HEK293 (cell line): ENCODE measurements at regions not wholly inside any gene's neighbourhood (a gene's known extent, or its start where the extent isn't known, plus 50 kb on each side); places are given as distances from the start of the nearest gene placed in this dataset.
"Not testable (repeated sequence)": the region's sequence is repeated elsewhere in the genome, so short reads cannot be mapped to it uniquely, and the experiment has no call there.

Experiments
- CTCF ChIA-PET: fragments of 350-600 bp; formaldehyde crosslinking; extraction: SDS; loops from one replicate; lab custom pipeline; 2021; ENCODE audit warnings: antibody characterized with exemption; lab: Yijun Ruan, JAX
- POLR2A ChIA-PET: fragments of 300-600 bp; formaldehyde crosslinking; extraction: SDS; loops from one replicate; lab custom pipeline; 2020; ENCODE audit warnings: antibody characterized with exemption, inconsistent platforms; lab: Yijun Ruan, JAX
- H3K27ac ChIP-seq: fragments of 200-500 bp; sonication (Bioruptor generic); 2 replicates; pipeline ENCODE4 v1.5.1; 2014; ENCODE audit warnings: low read depth, low read length, control low read depth, inconsistent platforms; ENCODE audit errors: extremely low read depth
- H3K36me3 ChIP-seq, 2 experiments: fragments of 200-500 bp in 1 of 2; sonication (Bioruptor generic) in 1 of 2; 1 replicate in 1 of 2; 2 replicates in 1 of 2; pipeline ENCODE4 v1.5.1; 2014 to 2017; ENCODE audit warnings: inconsistent platforms in 2 of 2, low read length in 2 of 2; ENCODE audit not compliant: control insufficient read depth in 2 of 2, insufficient read depth in 1 of 2
- H3K4me1 ChIP-seq: fragments of 200-500 bp; sonication (Bioruptor generic); 2 replicates; pipeline ENCODE4 v1.5.1; 2014; ENCODE audit warnings: mild to moderate bottlenecking, low read length, inconsistent platforms; ENCODE audit not compliant: control insufficient read depth, insufficient read depth
- H3K4me3 ChIP-seq: 2 replicates; pipeline ENCODE4 v1.5.1; 2011; ENCODE audit warnings: low read depth, mild to moderate bottlenecking, control low read depth, low read length, moderate library complexity
- H3K9me3 ChIP-seq: fragments of 200-500 bp; sonication (Bioruptor generic); 2 replicates; pipeline ENCODE4 v1.5.1; 2014; ENCODE audit warnings: low read depth, low read length, inconsistent platforms; ENCODE audit not compliant: control insufficient read depth, insufficient read depth
- HOXC10 ChIP-seq: sonication (generic); formaldehyde crosslinking; IDR thresholded peaks from 2 replicates; pipeline ENCODE4 v1.8.1; 2023; ENCODE audit warnings: mild to moderate bottlenecking, missing genetic modification reagents
- OSR2 ChIP-seq: fragments of 450-650 bp; formaldehyde crosslinking; IDR thresholded peaks from 2 replicates; pipeline ENCODE4 v1.5.1; 2016; ENCODE audit warnings: missing biosample characterization, missing genetic modification characterization
- PATZ1 ChIP-seq: fragments of 450-650 bp; formaldehyde crosslinking; IDR thresholded peaks from 2 replicates; pipeline ENCODE4 v1.5.1; 2016; ENCODE audit warnings: missing biosample characterization, missing genetic modification characterization
- PRDM10 ChIP-seq: fragments of 450-650 bp; formaldehyde crosslinking; IDR thresholded peaks from 2 replicates; pipeline ENCODE4 v1.5.1; 2016; ENCODE audit warnings: missing biosample characterization, missing genetic modification characterization
- RBAK ChIP-seq: fragments of 450-650 bp; formaldehyde crosslinking; IDR thresholded peaks from 2 replicates; pipeline ENCODE4 v1.5.1; 2016; ENCODE audit warnings: missing biosample characterization, missing genetic modification characterization
- SETDB1 ChIP-seq: IDR thresholded peaks from one replicate; pipeline ENCODE4 v1.6.1; 2017; ENCODE audit warnings: mild to moderate bottlenecking, low read length, moderate library complexity, mixed read lengths; ENCODE audit not compliant: insufficient read length
- SP7 ChIP-seq: fragments of 450-650 bp; formaldehyde crosslinking; IDR thresholded peaks from 2 replicates; pipeline ENCODE4 v1.5.1; 2016; ENCODE audit warnings: missing biosample characterization, missing genetic modification characterization
- ZBTB26 ChIP-seq: fragments of 450-650 bp; formaldehyde crosslinking; optimal IDR thresholded peaks from 2 replicates; pipeline ENCODE3; 2016; ENCODE audit warnings: missing biosample characterization, mild to moderate bottlenecking, missing genetic modification characterization
- ZEB2 ChIP-seq: fragments of 450-650 bp; formaldehyde crosslinking; IDR thresholded peaks from 2 replicates; pipeline ENCODE4 v1.5.1; 2016; ENCODE audit warnings: missing biosample characterization, missing genetic modification characterization
- ZNF18 ChIP-seq: fragments of 450-650 bp; formaldehyde crosslinking; IDR thresholded peaks from 2 replicates; pipeline ENCODE4 v1.5.1; 2016; ENCODE audit warnings: missing biosample characterization, missing genetic modification characterization
- ZNF248 ChIP-seq: fragments of 450-650 bp; formaldehyde crosslinking; IDR thresholded peaks from 2 replicates; pipeline ENCODE4 v1.5.1; 2017; ENCODE audit warnings: missing biosample characterization, missing genetic modification characterization
- ZNF747 ChIP-seq: fragments of 450-650 bp; formaldehyde crosslinking; IDR thresholded peaks from 2 replicates; pipeline ENCODE4 v1.5.1; 2016; ENCODE audit warnings: missing biosample characterization, missing genetic modification characterization
- ZSCAN4 ChIP-seq: fragments of 450-650 bp; formaldehyde crosslinking; IDR thresholded peaks from 2 replicates; pipeline ENCODE4 v1.5.1; 2017; ENCODE audit warnings: missing biosample characterization, missing genetic modification characterization

- no peak for TF ChIP-seq PRDM10
- TF ChIP-seq ZEB2 (tag by site-specific recombination), result no peak
- no peak for TF ChIP-seq SP7 (tag by site-specific recombination)
- TF ChIP-seq HOXC10, result no peak
- no peak for TF ChIP-seq RBAK (tag by site-specific recombination)
- TF ChIP-seq, all 188 proteins: peak for 0
Observed at GRCh38 chr5:159588941-159589340, 258.7 kb upstream of the IL12B start (continued).

GRCh38 chr5:159593518-159594073, 263.3 kb upstream of the IL12B start:
- H3K4me3 ChIP-seq, result no peak overlapping the region
- H3K4me1 ChIP-seq, result no peaks in the 10 kb centered on the region
- CTCF ChIA-PET, result interaction anchor here (0.6 kb wide), 1 partner anchor 1826 kb away, joined by 3 read pairs; no protein-coding TSS in a partner anchor
- H3K27ac ChIP-seq, result no peak overlapping the region
- POLR2A ChIA-PET, result no interaction called here
- no peaks in the 10 kb centered on the region for H3K9me3 ChIP-seq
- no peak for TF ChIP-seq ZNF747
- TF ChIP-seq ZNF248, result no peak
- TF ChIP-seq OSR2 (tag by site-specific recombination), result no peak
- no peak for TF ChIP-seq ZBTB26 (tag by site-specific recombination)
- TF ChIP-seq ZNF18, result no peak
- no peak for TF ChIP-seq ZSCAN4 (tag by site-specific recombination)
- TF ChIP-seq PATZ1, result no peak
- no peaks in the 10 kb centered on the region for H3K36me3 ChIP-seq

GRCh38 chr5:159595561-159595960, 265.3 kb upstream of the IL12B start:
- H3K9me3 ChIP-seq, POLR2A ChIA-PET, H3K27ac ChIP-seq, H3K4me1 ChIP-seq, H3K36me3 ChIP-seq, H3K4me3 ChIP-seq: not testable (repeated sequence)
- CTCF ChIA-PET, result interaction anchor here (0.6 kb wide), 3 partner anchors 312 to 756 kb away, joined by 4 to 7 read pairs (median 6); no protein-coding TSS in a partner anchor
- TF ChIP-seq SETDB1, result peak; percentile 19
